ENCODE measurements at regions not wholly inside any gene's neighbourhood (a gene's known extent, or its start where the extent isn't known, plus 50 kb on each side); places are given as distances from the start of the nearest gene placed in this dataset.

DNA sequence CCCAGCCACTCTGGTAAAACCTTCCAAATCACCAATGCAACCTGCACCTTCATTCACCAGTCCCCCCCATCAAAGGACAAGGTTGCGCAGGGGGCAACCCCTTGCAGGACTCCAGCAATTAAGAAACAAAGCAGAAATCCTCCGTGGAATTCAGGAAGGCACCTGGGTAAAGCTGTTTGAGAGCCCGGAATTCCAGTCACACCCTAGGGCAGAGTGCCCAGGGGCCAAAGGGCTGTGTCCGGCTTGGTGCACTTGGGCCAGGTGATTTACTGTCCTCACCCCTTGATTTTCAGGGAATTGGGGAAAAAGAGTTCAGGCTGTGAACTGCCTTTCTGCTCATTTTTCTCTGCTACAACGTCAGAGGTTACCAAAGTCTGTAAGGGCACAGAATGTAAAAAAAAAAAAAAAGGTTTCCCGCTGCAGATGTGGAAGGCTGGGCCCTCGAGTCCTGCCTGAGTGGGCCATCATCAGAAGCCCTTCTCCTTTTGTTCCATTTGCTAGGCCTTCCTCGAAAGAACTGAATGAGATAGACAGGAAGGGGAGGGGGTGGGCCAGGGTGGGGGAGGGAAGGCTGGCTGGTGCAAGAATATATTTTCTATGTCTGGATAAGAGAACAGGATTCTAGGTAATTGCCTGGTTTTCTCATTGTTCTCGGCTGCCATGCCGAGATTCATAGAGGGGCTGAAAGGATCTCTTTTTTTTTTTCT, 266.5 kb upstream of the PSMD7 start:
- TF ChIP-seq CTCF (IDR thresholded peaks at IDR 0.05; ENCODE audit: low read depth, low read length, poor library complexity, severe bottlenecking): no peak
- TF ChIP-seq EZH2phosphoT487 (IDR thresholded peaks at IDR 0.05; ENCODE audit: borderline replicate concordance, low read length): no peak

Data from DOHH2 (cell line).